ENCODE measurements at regions not wholly inside any gene's neighbourhood (a gene's known extent, or its start where the extent isn't known, plus 50 kb on each side); places are given as distances from the start of the nearest gene placed in this dataset.

GRCh38 chr16:85326113-85326793 is 214.0 kb upstream of the CIBAR2 start:
- TF ChIP-seq CTCF (IDR thresholded peaks at IDR 0.05; ENCODE audit: borderline replicate concordance, extremely low read depth, low read length, poor library complexity, severe bottlenecking) (no peak), EZH2 (IDR thresholded peaks at IDR 0.05; ENCODE audit: borderline replicate concordance, low read depth, low read length, severe bottlenecking) (no peak)
